BE2C (cell line): ENCODE measurements at regions not wholly inside any gene's neighbourhood (a gene's known extent, or its start where the extent isn't known, plus 50 kb on each side); places are given as distances from the start of the nearest gene placed in this dataset.

Experiments
- DNase-seq: peaks from one replicate; pipeline ENCODE4 v3.0.0-alpha.2; 2020
- H3K27me3 ChIP-seq: fragments of 250-450 bp; sonication (Bioruptor Pico); 2 replicates; pipeline ENCODE4 v1.5.1; 2020; ENCODE audit warnings: mild to moderate bottlenecking
- H3K36me3 ChIP-seq: fragments of 250-450 bp; sonication (Bioruptor Pico); 2 replicates; pipeline ENCODE4 v1.5.1; 2020; ENCODE audit warnings: mild to moderate bottlenecking
- H3K4me1 ChIP-seq: fragments of 250-450 bp; sonication (Bioruptor Pico); 2 replicates; pipeline ENCODE4 v1.5.1; 2020
- H3K4me3 ChIP-seq: 2 replicates; pipeline ENCODE4 v1.5.1; 2011; ENCODE audit warnings: low read depth, low read length
- H3K9me3 ChIP-seq: fragments of 250-450 bp; sonication (Bioruptor Pico); 2 replicates; pipeline ENCODE4 v1.5.1; 2020
- TF ChIP-seq, protein P1 (sequence below): IDR thresholded peaks from 2 replicates; pipeline ENCODE4 v1.5.1; 2012; ENCODE audit warnings: mild to moderate bottlenecking, low read depth, low read length

DNA sequence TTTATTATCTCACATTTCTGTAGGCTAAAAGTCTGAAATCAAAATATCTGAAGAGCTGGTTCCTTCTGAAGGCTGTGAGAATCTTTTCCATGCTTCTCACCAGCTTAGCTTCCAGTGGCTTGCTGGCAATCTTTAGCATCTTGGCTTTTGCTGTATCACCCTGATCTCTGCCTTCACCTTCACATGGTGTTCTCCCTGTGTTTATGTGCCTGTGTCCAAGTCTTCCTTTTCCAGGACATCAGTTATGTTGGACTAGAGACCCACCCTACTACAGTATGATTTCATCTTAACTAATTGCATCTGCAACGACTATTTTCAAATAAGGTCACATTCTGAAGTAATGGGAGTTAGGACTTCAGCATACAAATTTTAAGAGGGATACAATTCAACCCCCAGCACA lies 772.3 kb upstream of the ADAMTS5 start:
- H3K4me3 ChIP-seq: no peak overlapping the region
- H3K4me1 ChIP-seq: no peaks in the 10 kb centered on the region
- H3K9me3 ChIP-seq: no peaks in the 10 kb centered on the region; the same call in 1 of the 2 replicates
- no peaks in the 10 kb centered on the region for H3K36me3 ChIP-seq
- TF ChIP-seq, protein P1, sequence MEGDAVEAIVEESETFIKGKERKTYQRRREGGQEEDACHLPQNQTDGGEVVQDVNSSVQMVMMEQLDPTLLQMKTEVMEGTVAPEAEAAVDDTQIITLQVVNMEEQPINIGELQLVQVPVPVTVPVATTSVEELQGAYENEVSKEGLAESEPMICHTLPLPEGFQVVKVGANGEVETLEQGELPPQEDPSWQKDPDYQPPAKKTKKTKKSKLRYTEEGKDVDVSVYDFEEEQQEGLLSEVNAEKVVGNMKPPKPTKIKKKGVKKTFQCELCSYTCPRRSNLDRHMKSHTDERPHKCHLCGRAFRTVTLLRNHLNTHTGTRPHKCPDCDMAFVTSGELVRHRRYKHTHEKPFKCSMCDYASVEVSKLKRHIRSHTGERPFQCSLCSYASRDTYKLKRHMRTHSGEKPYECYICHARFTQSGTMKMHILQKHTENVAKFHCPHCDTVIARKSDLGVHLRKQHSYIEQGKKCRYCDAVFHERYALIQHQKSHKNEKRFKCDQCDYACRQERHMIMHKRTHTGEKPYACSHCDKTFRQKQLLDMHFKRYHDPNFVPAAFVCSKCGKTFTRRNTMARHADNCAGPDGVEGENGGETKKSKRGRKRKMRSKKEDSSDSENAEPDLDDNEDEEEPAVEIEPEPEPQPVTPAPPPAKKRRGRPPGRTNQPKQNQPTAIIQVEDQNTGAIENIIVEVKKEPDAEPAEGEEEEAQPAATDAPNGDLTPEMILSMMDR: no peak
- no peak for DNase-seq
- H3K27me3 ChIP-seq: no peaks in the 10 kb centered on the region

DNA sequence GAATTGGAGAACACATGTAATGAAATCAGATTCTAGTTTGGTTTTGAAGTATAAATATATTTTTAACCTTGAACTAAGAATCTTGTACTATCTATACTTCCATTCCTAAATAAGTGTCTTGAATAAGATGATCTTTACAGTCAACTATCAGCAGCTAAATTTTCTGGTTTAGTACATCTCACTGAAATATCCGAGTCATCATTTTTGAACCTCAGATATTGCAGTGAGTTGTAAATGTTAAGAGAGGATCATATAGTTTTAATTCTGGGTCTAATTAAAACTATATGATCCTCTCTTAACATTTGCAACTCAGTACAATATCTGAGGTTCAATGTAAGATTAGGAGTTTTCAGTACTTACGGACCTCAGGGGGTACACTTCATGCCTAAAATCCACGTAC lies 768.8 kb upstream of the ADAMTS5 start:
- no peaks in the 10 kb centered on the region for H3K36me3 ChIP-seq
- no peaks in the 10 kb centered on the region for H3K27me3 ChIP-seq
- no peaks in the 10 kb centered on the region for H3K9me3 ChIP-seq
- no peak overlapping the region for H3K4me3 ChIP-seq
- no peak for DNase-seq
- TF ChIP-seq, protein P1: no peak
- no peaks in the 10 kb centered on the region for H3K4me1 ChIP-seq

DNA sequence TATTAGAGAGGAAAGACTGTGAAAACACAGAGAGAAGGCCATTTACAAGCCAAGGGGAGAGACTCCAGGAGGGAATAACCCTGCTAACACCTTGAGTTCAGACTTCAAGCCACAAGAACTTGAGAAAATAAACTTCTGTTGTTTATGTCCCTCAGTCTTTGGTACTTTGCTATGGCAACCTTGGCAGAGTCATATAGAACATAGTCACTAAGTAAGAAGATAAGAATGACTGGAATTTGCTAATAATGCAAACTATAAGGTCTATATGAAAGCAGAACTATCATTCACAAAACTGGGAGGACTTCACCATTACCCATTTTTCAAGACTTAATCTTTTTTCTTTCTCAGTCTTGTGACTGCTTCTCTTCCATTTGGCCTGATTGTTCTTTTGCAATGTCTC lies 767.3 kb upstream of the ADAMTS5 start:
- Histone ChIP-seq H3K4me3 (no peak overlapping the region), H3K4me1 (no peaks in the 10 kb centered on the region), H3K36me3 (no peaks in the 10 kb centered on the region), H3K27me3 (no peaks in the 10 kb centered on the region), H3K9me3 (no peaks in the 10 kb centered on the region)
- TF ChIP-seq, protein P1: no peak
- no peak for DNase-seq

DNA sequence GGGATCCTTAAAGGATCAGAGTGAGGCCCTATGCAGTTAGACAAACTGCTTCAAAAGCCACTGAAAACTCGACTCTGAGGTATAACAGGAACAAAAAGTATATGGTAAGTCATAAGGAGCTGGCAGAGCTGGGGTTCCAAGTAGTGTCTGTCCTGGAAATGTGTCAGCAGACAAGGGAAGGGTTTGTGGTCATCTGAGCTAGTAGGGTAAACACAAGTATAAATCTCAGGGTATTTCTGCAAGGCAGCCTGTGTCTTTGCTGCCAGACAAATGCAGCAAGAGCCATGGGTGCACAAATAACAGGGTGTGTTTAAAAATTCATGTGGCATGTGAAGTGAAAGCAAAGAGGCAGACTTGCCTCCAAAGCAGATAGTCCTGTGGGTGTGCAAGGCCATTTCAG lies 759.0 kb upstream of the ADAMTS5 start:
- Histone ChIP-seq H3K27me3 (no peaks in the 10 kb centered on the region), H3K4me3 (no peak overlapping the region), H3K9me3 (no peaks in the 10 kb centered on the region), H3K4me1 (no peaks in the 10 kb centered on the region), H3K36me3 (no peaks in the 10 kb centered on the region)
- TF ChIP-seq, protein P1: no peak
- no peak for DNase-seq

DNA sequence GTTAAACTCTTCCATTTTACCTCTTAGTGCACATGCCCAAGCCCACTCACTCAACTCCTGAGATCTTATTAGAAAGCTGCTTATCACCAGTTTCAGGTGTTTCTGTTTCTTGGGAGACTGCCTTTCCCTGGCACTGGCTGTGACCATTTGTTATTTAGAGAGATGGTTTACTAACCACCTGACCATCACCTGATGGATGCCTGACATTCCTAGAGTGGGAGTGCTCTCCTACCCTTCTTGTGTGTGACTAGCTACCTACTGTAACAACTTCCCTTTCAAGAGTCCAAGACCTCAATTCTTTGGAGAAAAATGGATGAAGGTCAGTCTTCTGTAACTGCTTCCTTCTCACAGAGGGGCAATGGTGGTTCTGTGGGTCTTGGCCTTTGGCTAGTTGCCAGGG lies 755.2 kb upstream of the ADAMTS5 start:
- Histone ChIP-seq H3K27me3 (no peaks in the 10 kb centered on the region), H3K4me3 (no peak overlapping the region), H3K9me3 (no peaks in the 10 kb centered on the region), H3K4me1 (no peaks in the 10 kb centered on the region), H3K36me3 (no peaks in the 10 kb centered on the region)
- TF ChIP-seq, protein P1: no peak
- DNase-seq: no peak

DNA sequence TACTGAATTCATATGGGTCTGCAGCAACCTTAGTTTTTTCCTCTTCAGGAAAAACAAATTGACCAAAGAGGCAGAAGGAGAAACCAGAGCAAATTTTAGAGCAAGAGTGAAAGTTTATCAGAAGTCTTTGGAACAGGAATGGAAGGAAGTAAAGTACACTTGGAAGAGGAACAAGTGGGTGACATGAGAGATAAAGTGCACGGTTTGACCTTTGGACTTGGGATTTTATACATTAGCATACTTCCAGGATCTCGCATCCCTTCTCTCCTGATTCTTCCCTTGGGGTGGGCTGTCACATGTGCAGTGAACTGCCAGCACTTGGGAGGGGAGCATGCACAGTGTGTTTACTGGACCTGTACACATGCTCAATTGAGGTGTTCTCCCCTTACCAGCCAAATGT lies 754.8 kb upstream of the ADAMTS5 start:
- TF ChIP-seq, protein P1: no peak
- no peaks in the 10 kb centered on the region for H3K27me3 ChIP-seq
- H3K36me3 ChIP-seq: no peaks in the 10 kb centered on the region

More for the DNA sequence above, 754.8 kb upstream of the ADAMTS5 start:
- Histone ChIP-seq H3K9me3 (no peaks in the 10 kb centered on the region), H3K4me1 (no peaks in the 10 kb centered on the region), H3K4me3 (no peak overlapping the region)
- no peak for DNase-seq
